ENCODE measurements at regions not wholly inside any gene's neighbourhood (a gene's known extent, or its start where the extent isn't known, plus 50 kb on each side); places are given as distances from the start of the nearest gene placed in this dataset.

- no peak for DNase-seq
Measured at GRCh38 chr2:239538357-239539052, 137.7 kb upstream of the HDAC4 start.

GRCh38 chr2:239537633-239538356 lies 137.0 kb upstream of the HDAC4 start:
- no peak for DNase-seq

GRCh38 chr2:239536186-239536585 lies 135.4 kb upstream of the HDAC4 start:
- DNase-seq: no peak

GRCh38 chr2:239535413-239536144 lies 134.8 kb upstream of the HDAC4 start:
- DNase-seq: no peak

- no peak for DNase-seq
Measured at GRCh38 chr2:239534581-239535412, 134.0 kb upstream of the HDAC4 start.

GRCh38 chr2:239533569-239534316 lies 132.9 kb upstream of the HDAC4 start:
- DNase-seq: no peak

GRCh38 chr2:239532859-239533258 lies 132.0 kb upstream of the HDAC4 start:
- no peak for DNase-seq

GRCh38 chr2:239532250-239532649 lies 131.4 kb upstream of the HDAC4 start:
- DNase-seq: no peak

- no peak for DNase-seq
Measured at GRCh38 chr2:239531456-239532241, 130.8 kb upstream of the HDAC4 start.

GRCh38 chr2:239530749-239531316 lies 130.0 kb upstream of the HDAC4 start:
- no peak for DNase-seq

- DNase-seq: no peak
Measured at GRCh38 chr2:239529313-239530015, 128.6 kb upstream of the HDAC4 start.

- DNase-seq: no peak
Measured at GRCh38 chr2:239528883-239529282, 128.1 kb upstream of the HDAC4 start.

- DNase-seq: no peak
Measured at GRCh38 chr2:239528146-239528545, 127.3 kb upstream of the HDAC4 start.

- DNase-seq: no peak
Measured at GRCh38 chr2:239526666-239527415, 126.0 kb upstream of the HDAC4 start.

- no peak for DNase-seq
Measured at GRCh38 chr2:239526038-239526437, 125.2 kb upstream of the HDAC4 start.

GRCh38 chr2:239523954-239524330 lies 123.1 kb upstream of the HDAC4 start:
- no peak for DNase-seq

- DNase-seq: no peak
Measured at GRCh38 chr2:239523147-239523953, 122.5 kb upstream of the HDAC4 start.

- DNase-seq: no peak
Measured at GRCh38 chr2:239522740-239523119, 121.9 kb upstream of the HDAC4 start.

Measured in midbrain (tissue), 1 donor.